Endodermal cell (in vitro differentiated cells): ENCODE measurements at regions not wholly inside any gene's neighbourhood (a gene's known extent, or its start where the extent isn't known, plus 50 kb on each side); places are given as distances from the start of the nearest gene placed in this dataset.
A peak's percentile ranks its signal among the peaks of the same experiment; 100 is the strongest.

Source experiments
- DNase-seq: peaks from one replicate; pipeline ENCODE4 v3.0.0-alpha.2; 2017
- H3K27ac ChIP-seq: 2 replicates; pipeline ENCODE4 v1.5.1; 2013; ENCODE audit warnings: mild to moderate bottlenecking, low read depth, low read length, moderate library complexity
- H3K27me3 ChIP-seq: 2 replicates; pipeline ENCODE4 v1.6.1; 2013; ENCODE audit warnings: mild to moderate bottlenecking, low read length, moderate library complexity; ENCODE audit not compliant: insufficient read depth, control insufficient read depth, poor library complexity, severe bottlenecking
- H3K36me3 ChIP-seq: 2 replicates; pipeline ENCODE4 v1.7.0; 2013; ENCODE audit warnings: mild to moderate bottlenecking, low read length, moderate library complexity; ENCODE audit not compliant: control insufficient read depth, insufficient read depth
- H3K4me1 ChIP-seq: one replicate; pipeline ENCODE4 v1.7.0; 2013; ENCODE audit warnings: low read length; ENCODE audit not compliant: control insufficient read depth, insufficient read depth
- H3K4me3 ChIP-seq: 2 replicates; pipeline ENCODE4 v1.5.1; 2013; ENCODE audit warnings: mild to moderate bottlenecking, low read length, moderate library complexity
- H3K9ac ChIP-seq: 2 replicates; pipeline ENCODE4 v1.6.1; 2013; ENCODE audit warnings: mild to moderate bottlenecking, low read length, moderate library complexity; ENCODE audit not compliant: poor library complexity, severe bottlenecking; ENCODE audit errors: extremely low read depth
- H3K9me3 ChIP-seq: 2 replicates; pipeline ENCODE4 v1.6.1; 2013; ENCODE audit warnings: mild to moderate bottlenecking, low read length, moderate library complexity; ENCODE audit not compliant: control insufficient read depth
- H3K27ac Mint-ChIP-seq: 2 replicates; pipeline ENCODE4 v1.8.0; 2020; ENCODE audit warnings: mixed read lengths
- H3K27me3 Mint-ChIP-seq: 2 replicates; pipeline ENCODE4 v1.8.0; 2021; ENCODE audit warnings: mild to moderate bottlenecking, mixed read lengths; ENCODE audit not compliant: insufficient read depth
- H3K36me3 Mint-ChIP-seq: 2 replicates; pipeline ENCODE4 v1.8.0; 2020; ENCODE audit warnings: low read depth, mixed read lengths
- H3K4me1 Mint-ChIP-seq: 2 replicates; pipeline ENCODE4 v1.8.0; 2020; ENCODE audit warnings: mixed read lengths
- H3K4me3 Mint-ChIP-seq: 2 replicates; pipeline ENCODE4 v1.8.0; 2020; ENCODE audit warnings: mild to moderate bottlenecking, moderate library complexity, mixed read lengths
- H3K9me3 Mint-ChIP-seq: 2 replicates; pipeline ENCODE4 v1.8.0; 2020; ENCODE audit warnings: mild to moderate bottlenecking, mixed read lengths
- CTCF ChIP-seq: fragments of 200-600 bp; sonication (generic); conservative IDR thresholded peaks from 2 replicates; pipeline ENCODE4 v1.5.0; 2021; ENCODE audit warnings: antibody characterized with exemption, mild to moderate bottlenecking
- WGBS, 2 experiments: methylation state at CpG; one replicate each; pipeline versions ENCODE4 v1.1.5 to v1.1.7; 2013; ENCODE audit warnings: missing lambda C conversion rate in 2 of 2, mixed read lengths in 1 of 2; ENCODE audit not compliant: insufficient coverage in 1 of 2, insufficient read length in 1 of 2; 5-methylcytosine and 5-hydroxymethylcytosine counted together

- Mint-ChIP-seq H3K27ac (no peak overlapping the region), H3K4me1 (no peaks in the 10 kb centered on the region), H3K27me3 (no peaks in the 10 kb centered on the region), H3K36me3 (no peaks in the 10 kb centered on the region), H3K9me3 (peaks cover 4% of the 10 kb centered on the region), H3K4me3 (no peak overlapping the region)
- Histone ChIP-seq H3K4me1 (no peaks in the 10 kb centered on the region), H3K4me3 (no peak overlapping the region), H3K9me3 (no peaks in the 10 kb centered on the region), H3K36me3 (no peaks in the 10 kb centered on the region), H3K27me3 (no peaks in the 10 kb centered on the region), H3K27ac (no peak overlapping the region), H3K9ac (no peak overlapping the region)
- no peak for TF ChIP-seq CTCF
- no peak for DNase-seq
Measured at GRCh38 chr6:113529196-113529595, 327.9 kb upstream of the MARCKS start.

GRCh38 chr6:113529879-113530278, 327.3 kb upstream of the MARCKS start:
- no peaks in the 10 kb centered on the region for H3K4me1 Mint-ChIP-seq
- 89 to 100% methylated on average over 1 of the region's 1 CpG for WGBS, 2 experiments
- Histone ChIP-seq H3K4me3 (no peak overlapping the region), H3K27ac (no peak overlapping the region), H3K27me3 (no peaks in the 10 kb centered on the region), H3K4me1 (no peaks in the 10 kb centered on the region), H3K36me3 (no peaks in the 10 kb centered on the region), H3K9me3 (no peaks in the 10 kb centered on the region), H3K9ac (no peak overlapping the region)
- no peaks in the 10 kb centered on the region for H3K36me3 Mint-ChIP-seq
- TF ChIP-seq CTCF: no peak
- peaks cover 4% of the 10 kb centered on the region for H3K9me3 Mint-ChIP-seq
- H3K4me3 Mint-ChIP-seq: no peak overlapping the region
- DNase-seq: no peak
- H3K27ac Mint-ChIP-seq: no peak overlapping the region
- no peaks in the 10 kb centered on the region for H3K27me3 Mint-ChIP-seq

- H3K9me3 Mint-ChIP-seq: peaks cover 4% of the 10 kb centered on the region
- Histone ChIP-seq H3K36me3 (no peaks in the 10 kb centered on the region), H3K9ac (no peak overlapping the region), H3K9me3 (no peaks in the 10 kb centered on the region), H3K27me3 (no peaks in the 10 kb centered on the region), H3K4me1 (no peaks in the 10 kb centered on the region), H3K4me3 (no peak overlapping the region), H3K27ac (no peak overlapping the region)
- H3K27ac Mint-ChIP-seq: peak overlapping the region; percentile 80
- 98% methylated on average over 4 of the region's 4 CpGs; no CpG with 5 or more reads in 1 of the 2 experiments for WGBS, 2 experiments
- no peak for DNase-seq
- H3K27me3 Mint-ChIP-seq: no peaks in the 10 kb centered on the region
- H3K36me3 Mint-ChIP-seq: no peaks in the 10 kb centered on the region
- no peak for TF ChIP-seq CTCF
- H3K4me1 Mint-ChIP-seq: no peaks in the 10 kb centered on the region
- H3K4me3 Mint-ChIP-seq: peak overlapping the region; percentile 31
Measured at GRCh38 chr6:113530769-113531168, 326.4 kb upstream of the MARCKS start.
